ENCODE measurements at regions not wholly inside any gene's neighbourhood (a gene's known extent, or its start where the extent isn't known, plus 50 kb on each side); places are given as distances from the start of the nearest gene placed in this dataset.
A peak's percentile ranks its signal among the peaks of the same experiment; 100 is the strongest.

DNA sequence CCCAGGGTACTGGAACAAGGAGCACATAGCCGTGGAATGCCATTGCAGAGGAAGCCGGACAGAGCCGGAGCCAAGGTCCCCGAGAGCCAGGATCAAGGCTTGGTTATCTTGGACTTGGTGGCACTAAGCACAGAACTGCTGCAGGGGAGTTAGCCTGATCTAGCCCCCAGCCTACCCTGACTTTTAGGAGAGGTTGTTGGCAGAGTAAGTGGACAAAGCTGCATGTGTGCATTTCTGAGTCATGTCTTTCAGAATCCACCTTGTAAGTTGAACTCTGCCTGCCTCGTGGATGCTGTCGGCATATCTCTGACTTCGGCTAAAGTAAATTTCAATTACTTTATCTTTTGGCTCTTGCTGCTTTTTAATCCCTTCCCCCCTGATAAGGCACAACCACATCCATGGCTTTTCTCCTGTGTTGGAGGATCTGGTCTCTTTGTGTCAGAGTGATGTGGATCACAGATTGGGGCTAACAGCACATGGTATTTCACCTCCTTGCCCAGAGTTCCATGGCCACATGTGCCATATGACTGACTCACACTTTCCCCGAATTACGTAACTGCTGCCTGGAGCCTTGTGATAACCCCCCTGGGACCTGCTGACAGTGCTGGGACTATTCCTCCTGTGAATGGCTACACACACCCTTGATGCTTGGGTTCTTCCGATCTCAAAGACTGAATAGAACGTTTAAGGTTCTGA lies 240.3 kb downstream of the EMP1 start:
- H3K4me3 ChIP-seq (replicated peaks; ENCODE audit: low read depth, low read length) = no peak overlapping the region
- DNase-seq (ENCODE audit: low read depth) = peak; percentile 37
- no peak for TF ChIP-seq CTCF (IDR thresholded peaks at IDR 0.05; ENCODE audit: low read length, missing control alignments)

GRCh38 chr12:13436182-13436581 lies 239.7 kb downstream of the EMP1 start:
- H3K4me3 ChIP-seq (replicated peaks; ENCODE audit: low read depth, low read length) = no peak overlapping the region
- TF ChIP-seq CTCF (IDR thresholded peaks at IDR 0.05; ENCODE audit: low read length, missing control alignments) = no peak
- no peak for DNase-seq (ENCODE audit: low read depth)

GRCh38 chr12:13435235-13435933 lies 238.9 kb downstream of the EMP1 start:
- no peak overlapping the region for H3K4me3 ChIP-seq (replicated peaks; ENCODE audit: low read depth, low read length)
- TF ChIP-seq CTCF (IDR thresholded peaks at IDR 0.05; ENCODE audit: low read length, missing control alignments) = no peak
- no peak for DNase-seq (ENCODE audit: low read depth)

- no peak for TF ChIP-seq CTCF (IDR thresholded peaks at IDR 0.05; ENCODE audit: low read length, missing control alignments)
- H3K4me3 ChIP-seq (replicated peaks; ENCODE audit: low read depth, low read length) = no peak overlapping the region
- no peak for DNase-seq (ENCODE audit: low read depth)
These were observed 237.2 kb downstream of the EMP1 start for GRCh38 chr12:13433768-13434167.

DNA sequence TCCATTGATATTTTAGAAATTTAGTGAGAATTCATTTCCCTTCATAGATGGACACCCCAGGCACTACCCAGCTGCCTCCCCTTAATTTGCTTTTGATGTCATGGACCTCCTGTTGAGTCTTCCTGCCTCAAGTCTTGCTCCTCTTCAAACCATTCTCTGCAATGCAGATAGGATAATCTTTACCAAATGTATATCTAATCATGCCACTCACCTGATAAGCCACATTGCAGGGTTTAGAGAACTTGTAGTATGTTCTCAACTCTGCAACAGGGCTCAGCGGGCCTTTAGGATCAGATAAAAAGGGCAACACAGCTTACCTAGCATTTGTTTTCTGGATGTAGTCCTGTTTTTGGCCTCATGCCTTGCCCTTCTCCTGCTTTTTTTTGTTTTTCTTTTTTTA lies 234.5 kb downstream of the EMP1 start:
- no peak for TF ChIP-seq CTCF (IDR thresholded peaks at IDR 0.05; ENCODE audit: low read length, missing control alignments)
- no peak for DNase-seq (ENCODE audit: low read depth)
- no peak overlapping the region for H3K4me3 ChIP-seq (replicated peaks; ENCODE audit: low read depth, low read length)

GRCh38 chr12:13428538-13429265 lies 232.2 kb downstream of the EMP1 start:
- no peak overlapping the region for H3K4me3 ChIP-seq (replicated peaks; ENCODE audit: low read depth, low read length)
- DNase-seq (ENCODE audit: low read depth) = no peak
- no peak for TF ChIP-seq CTCF (IDR thresholded peaks at IDR 0.05; ENCODE audit: low read length, missing control alignments)
